NB4 (cell line): ENCODE measurements at regions not wholly inside any gene's neighbourhood (a gene's known extent, or its start where the extent isn't known, plus 50 kb on each side); places are given as distances from the start of the nearest gene placed in this dataset.
"Not testable (repeated sequence)": the region's sequence is repeated elsewhere in the genome, so short reads cannot be mapped to it uniquely, and the experiment has no call there.

Source experiments
- DNase-seq: peaks from one replicate; pipeline ENCODE4 v3.0.0; 2010; ENCODE audit warnings: low read depth
- H3K4me3 ChIP-seq: one replicate; pipeline ENCODE4 v1.5.1; 2011; ENCODE audit warnings: mild to moderate bottlenecking, low read depth, low read length, moderate library complexity
- MYC ChIP-seq: IDR thresholded peaks from 2 replicates; pipeline ENCODE4 v1.6.1; 2011; ENCODE audit warnings: low read depth, low read length
- POLR2A ChIP-seq: IDR thresholded peaks from 2 replicates; pipeline ENCODE4 v1.6.1; 2011; ENCODE audit warnings: mild to moderate bottlenecking; ENCODE audit not compliant: insufficient read length; ENCODE audit errors: extremely low read depth
- TF ChIP-seq, protein P1 (sequence below): IDR thresholded peaks from one replicate; pipeline ENCODE4 v1.5.1; 2012; ENCODE audit warnings: low read depth, low read length
- TF ChIP-seq, protein P2 (sequence below): IDR thresholded peaks from 2 replicates; pipeline ENCODE4 v1.6.1; 2011; ENCODE audit warnings: low read depth, low read length

DNA sequence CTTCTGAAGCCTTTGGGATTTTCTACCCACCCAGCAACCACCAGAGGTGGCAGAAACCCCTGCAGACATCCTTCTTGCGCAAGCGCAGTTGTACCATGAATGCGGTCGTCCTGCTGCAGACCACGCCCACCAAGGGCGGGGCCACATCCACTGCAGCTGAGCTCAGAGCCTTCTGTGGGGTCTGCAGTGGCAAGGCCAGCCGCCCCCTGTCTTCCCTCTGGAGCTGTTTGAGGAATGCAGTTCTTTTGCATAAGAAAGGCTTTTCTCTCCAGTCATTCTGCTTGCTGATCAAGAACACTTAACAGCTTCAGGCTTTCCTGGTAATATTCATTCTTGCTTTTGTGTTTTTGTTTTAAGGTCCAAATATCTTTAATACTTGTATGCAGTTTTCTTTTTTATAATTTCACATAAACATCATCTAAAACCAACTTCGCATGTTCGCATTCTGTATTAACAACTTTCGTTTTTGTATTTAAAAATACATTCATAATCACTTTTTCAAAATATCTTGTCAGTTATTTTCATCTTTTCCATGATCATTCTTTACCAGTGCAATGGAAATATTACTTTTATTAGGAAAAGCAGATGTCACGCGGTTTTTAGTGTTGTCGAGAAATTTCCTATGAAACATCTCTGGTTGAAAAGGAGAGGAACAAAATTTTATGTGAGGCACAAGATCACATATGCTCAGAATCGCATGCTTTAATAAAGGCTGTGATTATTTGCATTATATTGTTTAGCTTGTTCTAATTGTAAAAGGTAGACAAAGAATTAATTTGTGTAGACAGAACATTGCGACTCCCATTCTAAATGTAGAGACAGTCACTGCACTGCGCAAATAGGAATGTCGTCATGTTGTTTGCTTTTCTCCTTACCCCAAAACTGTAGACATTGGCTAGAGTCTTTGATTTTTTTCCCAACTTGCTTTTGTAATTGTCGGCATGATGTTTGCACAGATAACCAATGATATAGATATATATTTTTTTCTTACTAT is 98.1 kb upstream of the SNRPN start:
- TF ChIP-seq POLR2A = no peak
- no peak for TF ChIP-seq MYC
- TF ChIP-seq, protein P1, sequence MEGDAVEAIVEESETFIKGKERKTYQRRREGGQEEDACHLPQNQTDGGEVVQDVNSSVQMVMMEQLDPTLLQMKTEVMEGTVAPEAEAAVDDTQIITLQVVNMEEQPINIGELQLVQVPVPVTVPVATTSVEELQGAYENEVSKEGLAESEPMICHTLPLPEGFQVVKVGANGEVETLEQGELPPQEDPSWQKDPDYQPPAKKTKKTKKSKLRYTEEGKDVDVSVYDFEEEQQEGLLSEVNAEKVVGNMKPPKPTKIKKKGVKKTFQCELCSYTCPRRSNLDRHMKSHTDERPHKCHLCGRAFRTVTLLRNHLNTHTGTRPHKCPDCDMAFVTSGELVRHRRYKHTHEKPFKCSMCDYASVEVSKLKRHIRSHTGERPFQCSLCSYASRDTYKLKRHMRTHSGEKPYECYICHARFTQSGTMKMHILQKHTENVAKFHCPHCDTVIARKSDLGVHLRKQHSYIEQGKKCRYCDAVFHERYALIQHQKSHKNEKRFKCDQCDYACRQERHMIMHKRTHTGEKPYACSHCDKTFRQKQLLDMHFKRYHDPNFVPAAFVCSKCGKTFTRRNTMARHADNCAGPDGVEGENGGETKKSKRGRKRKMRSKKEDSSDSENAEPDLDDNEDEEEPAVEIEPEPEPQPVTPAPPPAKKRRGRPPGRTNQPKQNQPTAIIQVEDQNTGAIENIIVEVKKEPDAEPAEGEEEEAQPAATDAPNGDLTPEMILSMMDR = no peak
- DNase-seq = peak; percentile 21

GRCh38 chr15:24857763-24858162 is 97.0 kb upstream of the SNRPN start:
- TF ChIP-seq POLR2A (no peak), MYC (no peak)
- TF ChIP-seq, protein P2, sequence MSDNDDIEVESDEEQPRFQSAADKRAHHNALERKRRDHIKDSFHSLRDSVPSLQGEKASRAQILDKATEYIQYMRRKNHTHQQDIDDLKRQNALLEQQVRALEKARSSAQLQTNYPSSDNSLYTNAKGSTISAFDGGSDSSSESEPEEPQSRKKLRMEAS = no peak
- TF ChIP-seq, protein P1 = no peak
- H3K4me3 ChIP-seq = no peak overlapping the region
- DNase-seq = no peak

More for the DNA sequence above, 98.1 kb upstream of the SNRPN start:
- H3K4me3 ChIP-seq = no peak overlapping the region

DNA sequence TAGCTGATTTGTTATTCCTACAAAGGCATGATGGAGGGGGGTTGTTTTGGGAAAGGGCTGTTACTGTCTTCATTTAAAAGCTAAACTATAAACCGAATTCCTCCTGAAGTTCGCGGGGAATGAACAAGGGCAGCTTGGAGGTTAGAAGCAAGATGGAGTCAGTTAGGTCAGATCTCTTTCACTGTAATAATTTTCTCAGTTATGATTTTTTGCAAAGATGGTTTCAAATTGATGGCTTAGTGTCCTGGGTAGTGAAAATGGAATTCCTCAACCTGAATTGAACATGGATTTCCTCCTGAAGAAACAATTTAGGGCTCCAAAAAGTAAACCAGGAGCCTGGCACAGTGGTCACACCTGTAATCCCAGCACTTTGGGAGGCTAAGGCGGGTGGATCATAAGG is 96.6 kb upstream of the SNRPN start:
- not testable (repeated sequence) for DNase-seq, H3K4me3 ChIP-seq

- TF ChIP-seq MYC (no peak), POLR2A (no peak)
- TF ChIP-seq, protein P1 = no peak
- TF ChIP-seq, protein P2 = no peak
- no peak for DNase-seq
- no peak overlapping the region for H3K4me3 ChIP-seq
These were observed 95.8 kb upstream of the SNRPN start for GRCh38 chr15:24858737-24859601.

GRCh38 chr15:24861014-24861690 is 93.6 kb upstream of the SNRPN start:
- no peak for DNase-seq
- no peak overlapping the region for H3K4me3 ChIP-seq
- TF ChIP-seq MYC (no peak), POLR2A (no peak)
- TF ChIP-seq, protein P2 = no peak
- TF ChIP-seq, protein P1 = no peak
